NCI-H446 treated with DMSO at 0.1 percent for 48 hours (cell line): ENCODE measurements at regions not wholly inside any gene's neighbourhood (a gene's known extent, or its start where the extent isn't known, plus 50 kb on each side); places are given as distances from the start of the nearest gene placed in this dataset.

Experiments used
- DNase-seq: peaks from one replicate; lab custom pipeline; 2025; lab: John Stamatoyannopoulos, UW

- DNase-seq, result no peak
Observed at GRCh38 chr1:232477728-232478127, 152.2 kb downstream of the SIPA1L2 start.

GRCh38 chr1:232476538-232476950, 153.4 kb downstream of the SIPA1L2 start:
- no peak for DNase-seq

GRCh38 chr1:232474826-232475225, 155.1 kb downstream of the SIPA1L2 start:
- no peak for DNase-seq

- no peak for DNase-seq
Observed at GRCh38 chr1:232473900-232474299, 156.0 kb downstream of the SIPA1L2 start.

- no peak for DNase-seq
Observed at GRCh38 chr1:232473324-232473723, 156.6 kb downstream of the SIPA1L2 start.

GRCh38 chr1:232472485-232473041, 157.4 kb downstream of the SIPA1L2 start:
- DNase-seq, result no peak

- no peak for DNase-seq
Observed at GRCh38 chr1:232471250-232471649, 158.7 kb downstream of the SIPA1L2 start.

- DNase-seq, result no peak
Observed at GRCh38 chr1:232470711-232471110, 159.2 kb downstream of the SIPA1L2 start.

- DNase-seq, result no peak
Observed at GRCh38 chr1:232468249-232468648, 161.7 kb downstream of the SIPA1L2 start.

- DNase-seq, result no peak
Observed at GRCh38 chr1:232467073-232467760, 162.7 kb downstream of the SIPA1L2 start.

- DNase-seq, result no peak
Observed at GRCh38 chr1:232464325-232464724, 165.6 kb downstream of the SIPA1L2 start.

- DNase-seq, result no peak
Observed at GRCh38 chr1:232463225-232463624, 166.7 kb downstream of the SIPA1L2 start.

GRCh38 chr1:232462213-232462612, 167.7 kb downstream of the SIPA1L2 start:
- no peak for DNase-seq

- DNase-seq, result no peak
Observed at GRCh38 chr1:232459826-232460225, 170.1 kb downstream of the SIPA1L2 start.

GRCh38 chr1:232459087-232459486, 170.8 kb downstream of the SIPA1L2 start:
- no peak for DNase-seq

- DNase-seq, result no peak
Observed at GRCh38 chr1:232457595-232457994, 172.3 kb downstream of the SIPA1L2 start.

- no peak for DNase-seq
Observed at GRCh38 chr1:232456714-232457113, 173.2 kb downstream of the SIPA1L2 start.

GRCh38 chr1:232454227-232454886, 175.6 kb downstream of the SIPA1L2 start:
- DNase-seq, result no peak

GRCh38 chr1:232452736-232453440, 177.0 kb downstream of the SIPA1L2 start:
- no peak for DNase-seq

- no peak for DNase-seq
Observed at GRCh38 chr1:232452117-232452516, 177.8 kb downstream of the SIPA1L2 start.

GRCh38 chr1:232451506-232451905, 178.4 kb downstream of the SIPA1L2 start:
- no peak for DNase-seq

- no peak for DNase-seq
Observed at GRCh38 chr1:232450615-232451014, 179.3 kb downstream of the SIPA1L2 start.

GRCh38 chr1:232447125-232447524, 182.8 kb downstream of the SIPA1L2 start:
- DNase-seq, result no peak
